OCI-LY7 (cell line): ENCODE measurements at regions not wholly inside any gene's neighbourhood (a gene's known extent, or its start where the extent isn't known, plus 50 kb on each side); places are given as distances from the start of the nearest gene placed in this dataset.

ENCODE experiments used
- BruUV-seq: library from RNA; stranded (reverse); fragments of 400-500 nt; replicated peaks from 2 replicates; lab custom pipeline; 2021; lab: Mats Ljungman, UMichigan
- CTCF ChIA-PET: fragments of 300-600 bp; sonication (Branson Sonifier 250); formaldehyde crosslinking; loops from one replicate; lab custom pipeline; 2022; ENCODE audit warnings: antibody characterized with exemption; ENCODE audit not compliant: unreplicated experiment; lab: Charles Lee
- POLR2A ChIA-PET: fragments of 300-600 bp; sonication (Branson Sonifier 250); formaldehyde crosslinking; loops from one replicate; lab custom pipeline; 2022; ENCODE audit warnings: antibody characterized with exemption; lab: Charles Lee
- DNase-seq: peaks from one replicate; pipeline ENCODE4 v3.0.0-alpha.2; 2015; ENCODE audit warnings: low spot score
- H2AFZ ChIP-seq: fragments of 200-600 bp; sonication (generic), shearing (Covaris generic); 2 replicates; pipeline ENCODE4 v1.6.1; 2014; ENCODE audit warnings: mild to moderate bottlenecking, antibody characterized with exemption, low read length, moderate library complexity
- H3K27ac ChIP-seq: fragments of 200-600 bp; sonication (generic); 2 replicates; pipeline ENCODE4 v1.5.1; 2014; ENCODE audit warnings: mixed run types, low read depth, mild to moderate bottlenecking, moderate library complexity, low read length, inconsistent platforms; ENCODE audit not compliant: poor library complexity, severe bottlenecking
- H3K36me3 ChIP-seq: fragments of 200-600 bp; sonication (generic); 2 replicates; pipeline ENCODE4 v1.6.1; 2014; ENCODE audit warnings: mild to moderate bottlenecking, antibody characterized with exemption, low read length, moderate library complexity, mixed read lengths; ENCODE audit not compliant: insufficient read depth
- H3K4me1 ChIP-seq: fragments of 200-600 bp; sonication (generic); 2 replicates; pipeline ENCODE4 v1.5.1; 2014; ENCODE audit warnings: mild to moderate bottlenecking, low read length; ENCODE audit not compliant: insufficient read depth, poor library complexity, severe bottlenecking
- H3K4me2 ChIP-seq: fragments of 200-600 bp; sonication (generic); 2 replicates; pipeline ENCODE4 v1.6.1; 2014; ENCODE audit warnings: mild to moderate bottlenecking, low read length
- H3K4me3 ChIP-seq: fragments of 200-600 bp; sonication (generic); 2 replicates; pipeline ENCODE4 v1.5.1; 2014; ENCODE audit warnings: mild to moderate bottlenecking, low read depth, low read length; ENCODE audit not compliant: poor library complexity, severe bottlenecking
- H3K79me2 ChIP-seq: fragments of 200-600 bp; sonication (generic); 2 replicates; pipeline ENCODE4 v1.6.1; 2016; ENCODE audit warnings: low read depth, mild to moderate bottlenecking, low read length, moderate library complexity, mixed read lengths; ENCODE audit not compliant: insufficient read depth
- H3K9me2 ChIP-seq: fragments of 200-600 bp; sonication (generic); 2 replicates; pipeline ENCODE4 v1.6.1; 2016; ENCODE audit warnings: mild to moderate bottlenecking, low read length, mixed read lengths; ENCODE audit not compliant: insufficient read depth
- H3K9me3 ChIP-seq: fragments of 200-600 bp; sonication (generic); 2 replicates; pipeline ENCODE4 v1.6.1; 2014; ENCODE audit warnings: mild to moderate bottlenecking, mixed run types, low read length, mixed read lengths
- H4K20me1 ChIP-seq: fragments of 200-600 bp; sonication (generic); 2 replicates; pipeline ENCODE4 v1.6.1; 2014; ENCODE audit warnings: mild to moderate bottlenecking, antibody characterized with exemption, low read length, moderate library complexity, mixed read lengths; ENCODE audit not compliant: insufficient read depth
- EZH2phosphoT487 ChIP-seq: fragments of 200-600 bp; sonication (generic); IDR thresholded peaks from 2 replicates; pipeline ENCODE4 v1.6.1; 2018; ENCODE audit warnings: low read depth, borderline replicate concordance, mild to moderate bottlenecking, mixed run types, antibody characterized with exemption, low read length, moderate library complexity, mixed read lengths
- intact Hi-C: fragments of 100-400 bp; cut with micrococcal nuclease; formaldehyde crosslinking; loops from one replicate; pipeline ENCODE4 v1.10.0; 2022; ENCODE audit not compliant: unreplicated experiment
- TF ChIP-seq, protein P1 (sequence below): fragments of 200-600 bp; sonication (generic); conservative IDR thresholded peaks from 2 replicates; pipeline ENCODE4 v1.5.1; 2014; ENCODE audit warnings: mild to moderate bottlenecking, antibody characterized with exemption, low read length, moderate library complexity, mixed read lengths

DNA sequence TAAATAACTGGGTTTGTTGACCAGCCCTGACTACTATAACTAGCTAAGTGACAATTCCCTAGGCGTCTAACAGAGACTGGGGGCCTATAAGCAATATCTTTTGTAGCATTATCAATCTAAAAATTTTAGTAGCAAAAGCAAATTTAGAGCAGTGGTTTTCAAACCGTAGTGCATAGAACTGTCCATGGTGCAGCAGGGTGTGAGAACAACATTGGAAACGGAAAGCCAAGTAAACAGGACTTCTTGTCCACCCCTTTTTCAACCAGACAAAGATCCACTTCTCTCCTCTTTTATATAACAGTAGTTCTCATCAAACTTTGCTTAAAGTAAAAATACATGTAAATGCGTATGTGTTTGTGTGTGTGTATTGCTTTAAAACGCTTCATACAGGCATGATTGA, 1099.1 kb upstream of the ATXN8OS start:
- Histone ChIP-seq H3K4me2 (no peak overlapping the region), H4K20me1 (no peaks in the 10 kb centered on the region), H3K9me2 (no peaks in the 10 kb centered on the region), H3K79me2 (no peaks in the 10 kb centered on the region), H3K27ac (no peak overlapping the region), H3K9me3 (no peaks in the 10 kb centered on the region), H3K4me3 (no peak overlapping the region), H3K4me1 (no peaks in the 10 kb centered on the region), H2AFZ (no peak overlapping the region), H3K36me3 (no peaks in the 10 kb centered on the region)
- ChIA-PET CTCF (no interaction called here), POLR2A (no interaction called here)
- no TSS peak for BruUV-seq
- intact Hi-C loops = no loop called here
- TF ChIP-seq, protein P1, sequence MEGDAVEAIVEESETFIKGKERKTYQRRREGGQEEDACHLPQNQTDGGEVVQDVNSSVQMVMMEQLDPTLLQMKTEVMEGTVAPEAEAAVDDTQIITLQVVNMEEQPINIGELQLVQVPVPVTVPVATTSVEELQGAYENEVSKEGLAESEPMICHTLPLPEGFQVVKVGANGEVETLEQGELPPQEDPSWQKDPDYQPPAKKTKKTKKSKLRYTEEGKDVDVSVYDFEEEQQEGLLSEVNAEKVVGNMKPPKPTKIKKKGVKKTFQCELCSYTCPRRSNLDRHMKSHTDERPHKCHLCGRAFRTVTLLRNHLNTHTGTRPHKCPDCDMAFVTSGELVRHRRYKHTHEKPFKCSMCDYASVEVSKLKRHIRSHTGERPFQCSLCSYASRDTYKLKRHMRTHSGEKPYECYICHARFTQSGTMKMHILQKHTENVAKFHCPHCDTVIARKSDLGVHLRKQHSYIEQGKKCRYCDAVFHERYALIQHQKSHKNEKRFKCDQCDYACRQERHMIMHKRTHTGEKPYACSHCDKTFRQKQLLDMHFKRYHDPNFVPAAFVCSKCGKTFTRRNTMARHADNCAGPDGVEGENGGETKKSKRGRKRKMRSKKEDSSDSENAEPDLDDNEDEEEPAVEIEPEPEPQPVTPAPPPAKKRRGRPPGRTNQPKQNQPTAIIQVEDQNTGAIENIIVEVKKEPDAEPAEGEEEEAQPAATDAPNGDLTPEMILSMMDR = no peak
- no peak for TF ChIP-seq EZH2phosphoT487
- DNase-seq = no peak

- ChIA-PET CTCF (no interaction called here), POLR2A (no interaction called here)
- BruUV-seq = no TSS peak
- no peaks in the 10 kb centered on the region for H3K79me2 ChIP-seq
- H2AFZ ChIP-seq = no peak overlapping the region
- H3K9me3 ChIP-seq = no peaks in the 10 kb centered on the region
- no peak overlapping the region for H3K27ac ChIP-seq
- no peak overlapping the region for H3K4me3 ChIP-seq
- no peaks in the 10 kb centered on the region for H3K4me1 ChIP-seq
- H4K20me1 ChIP-seq = no peaks in the 10 kb centered on the region
- intact Hi-C loops = no loop called here
- no peaks in the 10 kb centered on the region for H3K9me2 ChIP-seq
- H3K36me3 ChIP-seq = no peaks in the 10 kb centered on the region
- TF ChIP-seq, protein P1 = no peak
- no peak for TF ChIP-seq EZH2phosphoT487
- DNase-seq = no peak
- H3K4me2 ChIP-seq = no peak overlapping the region
Measured at GRCh38 chr13:68998056-68998455, 1109.6 kb upstream of the ATXN8OS start.

DNA sequence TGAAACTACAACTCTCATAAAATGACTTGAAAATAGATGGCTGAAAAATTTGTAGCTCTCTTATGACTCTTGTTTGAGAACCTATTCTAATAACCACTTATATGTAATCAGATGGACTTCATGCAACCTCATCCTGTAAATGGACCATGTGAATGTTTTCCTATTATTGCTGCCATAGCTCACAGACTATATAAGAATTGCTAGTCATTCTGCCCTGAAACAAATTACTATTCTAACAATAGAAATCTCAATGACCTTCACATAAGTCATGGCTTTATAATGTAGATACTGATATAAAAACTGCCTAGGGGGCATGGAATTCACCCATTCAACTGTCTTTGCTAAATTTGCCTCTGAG, 1111.0 kb upstream of the ATXN8OS start:
- intact Hi-C loops = no loop called here
- no peaks in the 10 kb centered on the region for H4K20me1 ChIP-seq
- TF ChIP-seq, protein P1 = no peak
- TF ChIP-seq EZH2phosphoT487 = no peak
- no peaks in the 10 kb centered on the region for H3K9me3 ChIP-seq
- CTCF ChIA-PET = no interaction called here
- POLR2A ChIA-PET = interaction anchor here (1.6 kb wide), 1 partner anchor 10 kb away, joined by 3 read pairs; no protein-coding TSS in a partner anchor
- H3K9me2 ChIP-seq = no peaks in the 10 kb centered on the region
- no TSS peak for BruUV-seq
- no peaks in the 10 kb centered on the region for H3K36me3 ChIP-seq
- no peak overlapping the region for H2AFZ ChIP-seq
- H3K4me1 ChIP-seq = no peaks in the 10 kb centered on the region
- H3K4me3 ChIP-seq = no peak overlapping the region
- no peak overlapping the region for H3K4me2 ChIP-seq
- H3K79me2 ChIP-seq = no peaks in the 10 kb centered on the region
- DNase-seq = no peak
- no peak overlapping the region for H3K27ac ChIP-seq
